Ectodermal cell (in vitro differentiated cells): ENCODE measurements at regions not wholly inside any gene's neighbourhood (a gene's known extent, or its start where the extent isn't known, plus 50 kb on each side); places are given as distances from the start of the nearest gene placed in this dataset.
"Not testable (repeated sequence)": the region's sequence is repeated elsewhere in the genome, so short reads cannot be mapped to it uniquely, and the experiment has no call there.

ENCODE experiments used
- H3K27ac ChIP-seq: 2 replicates; pipeline ENCODE4 v1.7.0; 2013; ENCODE audit warnings: mild to moderate bottlenecking, low read depth, low read length; ENCODE audit not compliant: insufficient read depth, poor library complexity, severe bottlenecking
- H3K27me3 ChIP-seq: 2 replicates; pipeline ENCODE4 v1.7.0; 2013; ENCODE audit warnings: mild to moderate bottlenecking, low read length; ENCODE audit not compliant: insufficient read depth, control insufficient read depth, poor library complexity, severe bottlenecking
- H3K36me3 ChIP-seq: one replicate; pipeline ENCODE4 v1.7.0; 2013; ENCODE audit warnings: low read length; ENCODE audit not compliant: control insufficient read depth, insufficient read depth
- H3K4me1 ChIP-seq: one replicate; pipeline ENCODE4 v1.7.0; 2013; ENCODE audit warnings: low read length; ENCODE audit not compliant: control insufficient read depth, insufficient read depth
- H3K4me3 ChIP-seq: 2 replicates; pipeline ENCODE4 v1.7.0; 2013; ENCODE audit warnings: low read depth, low read length, control low read depth; ENCODE audit not compliant: insufficient read depth
- H3K9me3 ChIP-seq: 2 replicates; pipeline ENCODE4 v1.7.0; 2013; ENCODE audit warnings: mild to moderate bottlenecking, low read length, moderate library complexity; ENCODE audit not compliant: control insufficient read depth
- WGBS, 2 experiments: methylation state at CpG; one replicate each; pipeline ENCODE4 v1.1.7; 2013; ENCODE audit warnings: missing lambda C conversion rate in 2 of 2; 5-methylcytosine and 5-hydroxymethylcytosine counted together

DNA sequence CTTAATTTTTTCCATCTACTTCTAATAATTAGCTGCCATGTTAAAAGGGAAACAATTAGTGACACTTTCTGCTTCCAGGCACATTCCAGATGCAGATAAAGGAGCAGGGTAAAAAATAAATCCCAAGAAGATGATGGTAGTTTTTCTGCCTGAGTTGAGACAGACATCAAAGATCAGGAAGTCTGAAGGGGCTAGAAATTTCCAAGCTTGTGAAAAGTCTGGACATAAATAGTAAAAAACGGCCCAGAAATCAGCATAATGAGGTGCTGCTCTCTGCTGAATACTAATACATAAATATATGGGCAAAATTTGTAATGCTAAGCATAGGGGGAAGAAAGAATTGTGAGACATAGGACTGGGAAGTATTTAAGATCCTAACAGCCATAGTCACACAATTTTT, 460.0 kb upstream of the RGS18 start:
- no peaks in the 10 kb centered on the region for H3K36me3 ChIP-seq
- no peaks in the 10 kb centered on the region for H3K27me3 ChIP-seq
- WGBS, 2 experiments: 100% methylated on average over 1 of the region's 1 CpG; no CpG with 5 or more reads in 1 of the 2 experiments
- H3K4me1 ChIP-seq: no peaks in the 10 kb centered on the region
- no peak overlapping the region for H3K27ac ChIP-seq
- H3K4me3 ChIP-seq: no peak overlapping the region
- no peaks in the 10 kb centered on the region for H3K9me3 ChIP-seq

DNA sequence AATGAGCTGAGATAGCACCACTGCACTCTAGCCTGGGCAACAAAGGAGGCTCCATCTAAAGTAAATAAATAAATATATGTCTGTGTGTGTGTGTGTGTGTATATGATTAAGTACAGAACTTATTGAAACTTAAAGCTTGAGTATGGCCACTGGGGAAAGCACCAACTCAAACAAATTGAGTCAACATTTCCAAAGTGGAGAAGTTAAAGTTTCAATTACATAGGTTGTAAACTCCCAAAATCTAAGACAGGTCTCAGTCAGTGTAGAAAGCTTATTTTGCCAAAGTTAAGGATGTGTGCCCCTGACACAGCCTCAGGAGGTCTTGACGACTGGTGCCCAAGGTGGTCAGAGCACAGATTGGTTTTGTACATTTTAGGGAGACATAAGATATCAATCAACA, 458.9 kb upstream of the RGS18 start:
- Histone ChIP-seq H3K27ac (no peak overlapping the region), H3K9me3 (no peaks in the 10 kb centered on the region), H3K4me1 (no peaks in the 10 kb centered on the region), H3K27me3 (no peaks in the 10 kb centered on the region), H3K4me3 (no peak overlapping the region), H3K36me3 (no peaks in the 10 kb centered on the region)
- WGBS, 2 experiments: 86 to 100% methylated on average over 1 of the region's 1 CpG

DNA sequence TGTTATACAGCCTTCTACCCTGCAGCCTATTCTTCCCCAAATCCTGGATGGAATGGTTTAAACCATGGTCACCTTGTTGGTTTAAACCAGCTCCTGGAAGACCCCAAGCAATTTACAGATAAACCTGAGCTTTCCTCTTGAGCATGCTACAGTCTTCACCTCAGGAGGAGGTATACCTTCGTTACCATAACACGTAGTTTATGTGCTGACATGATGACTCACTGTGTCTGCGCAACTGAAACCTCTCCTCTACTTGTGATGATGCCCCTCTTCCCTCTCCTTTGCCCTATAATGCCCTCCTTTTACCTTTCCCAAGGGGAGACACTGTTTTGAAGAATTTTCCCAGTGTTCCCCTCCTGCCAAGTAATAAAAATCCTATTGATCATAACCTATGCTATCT, 457.3 kb upstream of the RGS18 start:
- WGBS, 2 experiments: 90 to 93% methylated on average over 3 of the region's 3 CpGs
- H3K27ac ChIP-seq: no peak overlapping the region
- no peaks in the 10 kb centered on the region for H3K36me3 ChIP-seq
- H3K27me3 ChIP-seq: no peaks in the 10 kb centered on the region
- no peaks in the 10 kb centered on the region for H3K9me3 ChIP-seq
- no peak overlapping the region for H3K4me3 ChIP-seq
- no peaks in the 10 kb centered on the region for H3K4me1 ChIP-seq

GRCh38 chr1:191702124-191702523, 456.1 kb upstream of the RGS18 start:
- Histone ChIP-seq H3K27ac (no peak overlapping the region), H3K27me3 (no peaks in the 10 kb centered on the region), H3K4me3 (no peak overlapping the region), H3K36me3 (no peaks in the 10 kb centered on the region), H3K9me3 (no peaks in the 10 kb centered on the region), H3K4me1 (no peaks in the 10 kb centered on the region)
- no CpG with 5 or more reads among the region's 2 CpGs for WGBS, 2 experiments

GRCh38 chr1:191707288-191707687, 451.0 kb upstream of the RGS18 start:
- no peaks in the 10 kb centered on the region for H3K9me3 ChIP-seq
- H3K4me3 ChIP-seq: no peak overlapping the region
- no peaks in the 10 kb centered on the region for H3K36me3 ChIP-seq
- no peaks in the 10 kb centered on the region for H3K27me3 ChIP-seq
- 89 to 100% methylated on average over 2 of the region's 2 CpGs for WGBS, 2 experiments
- no peak overlapping the region for H3K27ac ChIP-seq
- H3K4me1 ChIP-seq: no peaks in the 10 kb centered on the region

DNA sequence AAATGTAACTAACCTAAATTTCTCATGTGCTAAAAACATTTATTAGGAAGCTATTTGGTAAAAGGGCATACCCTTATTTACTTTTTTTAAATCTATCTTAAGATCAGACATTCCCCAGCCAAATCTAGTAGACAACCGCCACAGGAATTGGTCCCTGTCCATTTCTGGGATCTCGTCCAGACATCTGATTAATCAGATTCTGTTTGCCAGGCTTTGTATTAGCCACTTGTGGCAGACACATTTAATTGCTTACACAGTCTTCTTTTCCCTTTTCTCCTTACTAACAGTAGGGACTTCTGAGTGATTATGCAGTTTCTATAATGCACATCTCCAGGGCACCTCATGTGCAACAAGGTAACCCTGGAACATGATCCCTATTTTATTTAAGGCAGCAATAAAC, 449.0 kb upstream of the RGS18 start:
- no peak overlapping the region for H3K27ac ChIP-seq
- no peaks in the 10 kb centered on the region for H3K4me1 ChIP-seq
- H3K4me3 ChIP-seq: no peak overlapping the region
- no peaks in the 10 kb centered on the region for H3K27me3 ChIP-seq
- no peaks in the 10 kb centered on the region for H3K9me3 ChIP-seq
- no peaks in the 10 kb centered on the region for H3K36me3 ChIP-seq
- 94 to 97% methylated on average over 2 of the region's 2 CpGs for WGBS, 2 experiments

DNA sequence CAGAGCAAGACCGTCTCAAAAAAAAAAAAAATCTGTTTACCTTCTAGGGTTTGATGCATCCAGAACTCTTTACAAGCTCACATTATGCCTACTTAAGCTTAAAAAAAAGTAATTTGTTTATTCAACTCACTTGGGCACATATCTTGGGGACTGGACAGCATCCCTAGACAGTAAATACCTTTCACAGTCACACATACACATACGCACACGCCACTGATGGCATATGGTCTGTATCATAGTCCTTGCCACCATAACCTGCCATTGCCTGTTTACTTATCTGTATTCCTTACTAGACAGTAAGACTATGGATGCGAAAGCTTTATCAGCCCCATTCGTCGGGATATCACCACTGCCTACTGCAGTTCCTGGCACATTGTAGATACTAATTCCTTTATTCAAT, 446.3 kb upstream of the RGS18 start:
- Histone ChIP-seq H3K9me3 (no peaks in the 10 kb centered on the region), H3K4me3 (no peak overlapping the region), H3K4me1 (no peaks in the 10 kb centered on the region), H3K36me3 (no peaks in the 10 kb centered on the region), H3K27me3 (no peaks in the 10 kb centered on the region), H3K27ac (no peak overlapping the region)
- WGBS, 2 experiments: 91 to 95% methylated on average over 6 of the region's 6 CpGs

DNA sequence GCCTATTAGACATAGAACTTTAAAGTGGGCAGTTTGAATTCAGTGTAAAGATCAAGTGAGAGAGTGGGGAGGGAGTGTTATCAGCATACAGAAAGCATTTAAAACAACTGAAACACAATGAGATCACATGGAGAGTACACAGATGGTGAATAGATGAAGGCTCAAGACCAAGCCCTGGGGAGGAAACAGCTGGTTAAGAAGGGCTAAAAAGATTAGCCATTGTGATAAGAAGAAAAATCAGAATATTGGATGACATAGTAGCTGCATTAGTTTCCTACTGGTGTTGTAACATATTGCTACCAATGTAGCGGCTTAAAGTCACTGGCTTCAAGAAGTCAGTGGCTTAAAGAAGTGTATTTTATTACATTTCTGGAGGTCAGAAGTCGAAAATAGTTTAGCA, 443.4 kb upstream of the RGS18 start:
- H3K27me3 ChIP-seq: no peaks in the 10 kb centered on the region
- no peaks in the 10 kb centered on the region for H3K9me3 ChIP-seq
- H3K4me3 ChIP-seq: no peak overlapping the region
- H3K27ac ChIP-seq: no peak overlapping the region
- H3K4me1 ChIP-seq: no peaks in the 10 kb centered on the region
- H3K36me3 ChIP-seq: no peaks in the 10 kb centered on the region
- 91 to 96% methylated on average over 2 of the region's 2 CpGs for WGBS, 2 experiments

DNA sequence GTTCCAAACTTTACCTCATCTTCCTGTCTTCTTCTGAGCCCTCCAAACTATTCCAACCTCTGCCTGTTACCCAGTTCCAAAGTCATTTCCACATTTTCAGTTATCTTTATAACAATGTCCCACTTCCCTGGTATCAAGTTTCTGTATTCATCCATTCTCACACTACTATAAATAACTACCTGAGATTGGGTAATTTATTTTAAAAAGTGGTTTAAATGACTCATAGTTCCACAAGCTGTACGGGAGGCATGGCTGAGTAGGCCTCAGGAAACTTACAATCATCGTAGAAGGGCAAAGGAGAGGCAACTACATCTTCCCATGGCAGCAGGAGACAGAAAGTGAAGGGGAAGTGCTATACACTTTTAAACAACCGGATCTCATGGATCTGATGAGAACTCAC, 428.5 kb upstream of the RGS18 start:
- Histone ChIP-seq H3K36me3 (no peaks in the 10 kb centered on the region), H3K4me3 (no peak overlapping the region), H3K4me1 (no peaks in the 10 kb centered on the region), H3K27ac (no peak overlapping the region), H3K27me3 (no peaks in the 10 kb centered on the region), H3K9me3 (no peaks in the 10 kb centered on the region)
- WGBS, 2 experiments: 87 to 91% methylated on average over 3 of the region's 3 CpGs

DNA sequence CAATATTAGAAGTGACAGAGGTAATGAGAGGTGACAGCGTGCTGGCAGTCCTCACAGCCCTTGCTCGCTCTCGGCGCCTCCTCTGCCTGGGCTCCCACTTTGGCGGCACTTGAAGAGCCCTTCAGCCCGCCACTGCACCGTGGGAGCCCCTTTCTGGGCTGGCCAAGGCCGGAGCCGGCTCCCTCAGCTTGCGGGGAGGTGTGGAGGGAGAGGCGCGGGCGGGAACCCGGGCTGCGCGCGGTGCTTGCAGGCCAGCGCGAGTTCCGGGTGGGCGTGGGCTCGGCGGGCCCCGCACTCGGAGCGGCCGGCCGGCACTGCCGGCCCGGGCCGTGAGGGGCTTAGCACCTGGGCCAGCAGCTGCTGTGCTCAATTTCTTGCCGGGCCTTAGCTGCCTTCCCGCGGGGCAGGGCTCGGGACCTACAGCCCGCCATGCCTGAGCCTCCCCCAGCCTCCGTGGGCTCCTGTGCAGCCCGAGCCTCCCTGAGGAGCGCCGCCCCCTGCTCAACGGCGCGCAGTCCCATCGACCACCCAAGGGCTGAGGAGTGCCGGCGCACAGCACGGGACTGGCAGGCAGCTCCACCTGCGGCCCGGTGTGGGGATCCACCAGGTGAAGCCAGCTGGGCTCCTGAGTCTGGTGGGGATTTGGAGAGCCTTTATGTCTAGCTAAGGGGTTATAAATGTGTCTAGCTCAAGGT, 426.5 kb upstream of the RGS18 start:
- 97 to 98% methylated on average over 49 of the region's 49 CpGs for WGBS, 2 experiments
- not testable (repeated sequence) for H3K27me3 ChIP-seq, H3K4me3 ChIP-seq, H3K27ac ChIP-seq, H3K4me1 ChIP-seq, H3K36me3 ChIP-seq, H3K9me3 ChIP-seq

DNA sequence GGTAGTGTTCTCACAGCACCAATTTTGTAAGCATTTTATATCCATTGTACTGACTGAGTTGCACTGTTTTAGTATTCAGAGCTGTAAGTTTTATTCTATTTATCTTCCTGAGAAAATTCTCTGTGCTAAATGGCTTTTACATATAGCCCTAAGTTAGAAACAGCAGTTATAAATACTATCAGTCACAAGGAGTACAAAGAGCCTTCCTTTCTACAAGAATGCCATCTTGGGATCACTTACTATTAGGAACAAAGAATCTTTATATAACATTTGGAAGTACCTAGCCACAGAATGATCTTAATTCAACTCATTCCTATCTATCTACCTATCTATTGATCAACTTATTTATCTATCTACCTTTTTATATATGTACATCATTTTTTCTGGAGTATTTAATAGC, 423.9 kb upstream of the RGS18 start:
- Histone ChIP-seq H3K4me1 (no peaks in the 10 kb centered on the region), H3K36me3 (no peaks in the 10 kb centered on the region), H3K9me3 (no peaks in the 10 kb centered on the region), H3K27me3 (no peaks in the 10 kb centered on the region), H3K27ac (no peak overlapping the region), H3K4me3 (no peak overlapping the region)
